Spleen (tissue), 7 donors: ENCODE measurements at regions not wholly inside any gene's neighbourhood (a gene's known extent, or its start where the extent isn't known, plus 50 kb on each side); places are given as distances from the start of the nearest gene placed in this dataset.

ENCODE experiments used
- POLR2A ChIP-seq, 3 donors: fragments of 450-650 bp; IDR thresholded peaks; one replicate each; pipeline ENCODE4 v1.5.1; 2017; ENCODE audit warnings: antibody characterized with exemption in 3 of 3, mild to moderate bottlenecking in 1 of 3
- POLR2AphosphoS5 ChIP-seq, 3 donors: sonication (generic); formaldehyde crosslinking; IDR thresholded peaks; one replicate each; pipeline ENCODE4 v1.5.1; 2017; ENCODE audit warnings: antibody characterized with exemption in 3 of 3
- TF ChIP-seq, protein P1 (sequence below), 11 experiments: fragments of 200-600 bp in 7 of 11; fragments of 450-650 bp in 4 of 11; sonication (generic) in 4 of 11; IDR thresholded peaks in 8 of 11; conservative IDR thresholded peaks in 3 of 11; 1 replicate in 7 of 11; 2 replicates in 4 of 11; pipeline versions ENCODE4 v1.4.0 to v1.8.0; 2016 to 2021; ENCODE audit warnings: antibody characterized with exemption in 11 of 11, inconsistent platforms in 4 of 11, mild to moderate bottlenecking in 1 of 11
- donor health status: DM: no; HTN: no; CAD: no; lungs with moderate emphysema.
- donor health status: DM: no; HTN: no; CAD: no.
- donor health status: DM: no; HTN: no; CAD: no.

- TF ChIP-seq, protein P1, sequence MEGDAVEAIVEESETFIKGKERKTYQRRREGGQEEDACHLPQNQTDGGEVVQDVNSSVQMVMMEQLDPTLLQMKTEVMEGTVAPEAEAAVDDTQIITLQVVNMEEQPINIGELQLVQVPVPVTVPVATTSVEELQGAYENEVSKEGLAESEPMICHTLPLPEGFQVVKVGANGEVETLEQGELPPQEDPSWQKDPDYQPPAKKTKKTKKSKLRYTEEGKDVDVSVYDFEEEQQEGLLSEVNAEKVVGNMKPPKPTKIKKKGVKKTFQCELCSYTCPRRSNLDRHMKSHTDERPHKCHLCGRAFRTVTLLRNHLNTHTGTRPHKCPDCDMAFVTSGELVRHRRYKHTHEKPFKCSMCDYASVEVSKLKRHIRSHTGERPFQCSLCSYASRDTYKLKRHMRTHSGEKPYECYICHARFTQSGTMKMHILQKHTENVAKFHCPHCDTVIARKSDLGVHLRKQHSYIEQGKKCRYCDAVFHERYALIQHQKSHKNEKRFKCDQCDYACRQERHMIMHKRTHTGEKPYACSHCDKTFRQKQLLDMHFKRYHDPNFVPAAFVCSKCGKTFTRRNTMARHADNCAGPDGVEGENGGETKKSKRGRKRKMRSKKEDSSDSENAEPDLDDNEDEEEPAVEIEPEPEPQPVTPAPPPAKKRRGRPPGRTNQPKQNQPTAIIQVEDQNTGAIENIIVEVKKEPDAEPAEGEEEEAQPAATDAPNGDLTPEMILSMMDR (IDR thresholded peaks at IDR 0.05 in 8 of 11, conservative IDR thresholded peaks at IDR 0.05 in 3 of 11), result no peak
- no peak for TF ChIP-seq POLR2AphosphoS5 (IDR thresholded peaks at IDR 0.05)
- no peak for TF ChIP-seq POLR2A (IDR thresholded peaks at IDR 0.05)
These were observed 376.7 kb upstream of the ARID1B start for GRCh38 chr6:156400487-156400886.
